Hepatocyte (in vitro differentiated cells): ENCODE measurements at regions not wholly inside any gene's neighbourhood (a gene's known extent, or its start where the extent isn't known, plus 50 kb on each side); places are given as distances from the start of the nearest gene placed in this dataset.

ENCODE experiments used
- EZH2 ChIP-seq: fragments of 200-600 bp; sonication (generic); IDR thresholded peaks from 2 replicates; pipeline ENCODE4 v1.6.1; 2016; ENCODE audit warnings: antibody characterized with exemption, mild to moderate bottlenecking, borderline replicate concordance
- EZH2phosphoT487 ChIP-seq: fragments of 200-600 bp; sonication (generic); IDR thresholded peaks from one replicate; pipeline ENCODE4 v1.6.1; 2018; ENCODE audit warnings: antibody characterized with exemption, mild to moderate bottlenecking, low read depth, moderate library complexity; ENCODE audit not compliant: unreplicated experiment, severe bottlenecking
- TF ChIP-seq, protein P1 (sequence below): fragments of 200-600 bp; sonication (generic); IDR thresholded peaks from 2 replicates; pipeline ENCODE4 v1.5.1; 2016; ENCODE audit warnings: antibody characterized with exemption, mild to moderate bottlenecking; ENCODE audit not compliant: poor library complexity

DNA sequence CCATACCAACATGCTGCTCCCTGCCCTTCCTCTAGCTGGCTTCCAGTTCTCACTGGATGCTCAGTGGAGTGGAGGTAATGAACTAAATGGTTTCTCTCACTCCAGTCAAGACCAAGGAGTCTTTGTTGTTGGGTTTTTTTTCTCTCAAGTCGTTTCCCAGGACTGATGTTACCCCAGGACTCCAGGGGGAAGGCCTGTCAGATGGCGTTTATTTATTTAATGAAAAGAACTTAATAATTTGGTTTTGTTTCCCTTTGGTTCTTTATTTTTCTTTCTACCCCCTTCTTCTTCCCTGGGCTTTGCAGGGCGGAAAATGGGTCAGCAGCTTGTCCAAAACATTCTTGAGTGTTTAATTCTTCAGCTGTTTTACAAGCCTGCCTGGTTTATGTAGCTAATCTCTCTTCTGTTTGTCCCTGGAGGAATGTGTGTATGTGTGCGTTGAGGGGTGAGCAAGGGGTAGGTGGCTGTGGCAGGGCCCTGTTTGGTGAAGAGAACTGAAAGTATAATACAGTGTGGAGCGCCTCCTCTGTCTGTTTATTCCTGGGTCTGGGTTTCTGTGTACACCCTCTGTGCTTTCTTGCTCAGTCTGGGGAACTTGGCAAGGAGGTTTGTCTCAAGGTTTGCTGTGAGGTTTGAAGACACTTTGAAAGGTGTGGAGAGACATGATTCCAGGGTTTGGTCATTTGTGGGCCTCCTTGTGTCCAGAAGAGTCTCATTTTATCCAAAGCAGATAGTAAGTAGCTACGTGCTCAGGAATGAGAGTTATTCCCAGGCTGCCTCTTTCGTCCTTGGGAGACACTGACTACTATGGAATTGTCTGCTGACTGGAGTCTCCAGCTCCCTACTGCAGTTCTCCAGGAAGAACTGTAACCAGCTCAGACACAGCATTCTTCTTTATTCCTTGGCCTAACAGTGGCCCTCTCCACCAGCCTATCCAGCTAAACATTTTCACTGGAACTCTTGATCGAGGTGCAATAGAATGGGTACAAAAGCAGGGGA lies 175.5 kb downstream of the ADAMTS15 start:
- TF ChIP-seq, protein P1, sequence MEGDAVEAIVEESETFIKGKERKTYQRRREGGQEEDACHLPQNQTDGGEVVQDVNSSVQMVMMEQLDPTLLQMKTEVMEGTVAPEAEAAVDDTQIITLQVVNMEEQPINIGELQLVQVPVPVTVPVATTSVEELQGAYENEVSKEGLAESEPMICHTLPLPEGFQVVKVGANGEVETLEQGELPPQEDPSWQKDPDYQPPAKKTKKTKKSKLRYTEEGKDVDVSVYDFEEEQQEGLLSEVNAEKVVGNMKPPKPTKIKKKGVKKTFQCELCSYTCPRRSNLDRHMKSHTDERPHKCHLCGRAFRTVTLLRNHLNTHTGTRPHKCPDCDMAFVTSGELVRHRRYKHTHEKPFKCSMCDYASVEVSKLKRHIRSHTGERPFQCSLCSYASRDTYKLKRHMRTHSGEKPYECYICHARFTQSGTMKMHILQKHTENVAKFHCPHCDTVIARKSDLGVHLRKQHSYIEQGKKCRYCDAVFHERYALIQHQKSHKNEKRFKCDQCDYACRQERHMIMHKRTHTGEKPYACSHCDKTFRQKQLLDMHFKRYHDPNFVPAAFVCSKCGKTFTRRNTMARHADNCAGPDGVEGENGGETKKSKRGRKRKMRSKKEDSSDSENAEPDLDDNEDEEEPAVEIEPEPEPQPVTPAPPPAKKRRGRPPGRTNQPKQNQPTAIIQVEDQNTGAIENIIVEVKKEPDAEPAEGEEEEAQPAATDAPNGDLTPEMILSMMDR = peak; percentile 37
- TF ChIP-seq EZH2phosphoT487 (no peak), EZH2 (no peak)
